HUES64 (cell line): ENCODE measurements at regions not wholly inside any gene's neighbourhood (a gene's known extent, or its start where the extent isn't known, plus 50 kb on each side); places are given as distances from the start of the nearest gene placed in this dataset.

Experiments used
- H3K27ac ChIP-seq: 2 replicates; pipeline ENCODE4 v1.7.0; 2013; ENCODE audit warnings: low read depth, low read length, inconsistent platforms
- H3K27me3 ChIP-seq: 2 replicates; pipeline ENCODE4 v1.6.1; 2013; ENCODE audit warnings: mild to moderate bottlenecking, low read length; ENCODE audit not compliant: insufficient read depth
- H3K36me3 ChIP-seq: 2 replicates; pipeline ENCODE4 v1.6.1; 2013; ENCODE audit warnings: mild to moderate bottlenecking, low read length; ENCODE audit not compliant: insufficient read depth
- H3K4me1 ChIP-seq: 2 replicates; pipeline ENCODE4 v1.6.1; 2013; ENCODE audit warnings: mild to moderate bottlenecking, low read length, moderate library complexity; ENCODE audit not compliant: insufficient read depth
- H3K4me3 ChIP-seq: 2 replicates; pipeline ENCODE4 v1.5.1; 2013; ENCODE audit warnings: mild to moderate bottlenecking, low read length, moderate library complexity
- H3K9ac ChIP-seq: 2 replicates; pipeline ENCODE4 v1.6.1; 2013; ENCODE audit warnings: mild to moderate bottlenecking, low read depth, low read length
- H3K9me3 ChIP-seq: 2 replicates; pipeline ENCODE4 v1.6.1; 2013; ENCODE audit warnings: low read depth, low read length; ENCODE audit not compliant: insufficient read depth
- WGBS: fragments of 150-250, 120-280 bp; methylation state at CpG from one replicate; pipeline ENCODE4 v1.1.7; 2013; ENCODE audit warnings: missing lambda C conversion rate; 5-methylcytosine and 5-hydroxymethylcytosine counted together

DNA sequence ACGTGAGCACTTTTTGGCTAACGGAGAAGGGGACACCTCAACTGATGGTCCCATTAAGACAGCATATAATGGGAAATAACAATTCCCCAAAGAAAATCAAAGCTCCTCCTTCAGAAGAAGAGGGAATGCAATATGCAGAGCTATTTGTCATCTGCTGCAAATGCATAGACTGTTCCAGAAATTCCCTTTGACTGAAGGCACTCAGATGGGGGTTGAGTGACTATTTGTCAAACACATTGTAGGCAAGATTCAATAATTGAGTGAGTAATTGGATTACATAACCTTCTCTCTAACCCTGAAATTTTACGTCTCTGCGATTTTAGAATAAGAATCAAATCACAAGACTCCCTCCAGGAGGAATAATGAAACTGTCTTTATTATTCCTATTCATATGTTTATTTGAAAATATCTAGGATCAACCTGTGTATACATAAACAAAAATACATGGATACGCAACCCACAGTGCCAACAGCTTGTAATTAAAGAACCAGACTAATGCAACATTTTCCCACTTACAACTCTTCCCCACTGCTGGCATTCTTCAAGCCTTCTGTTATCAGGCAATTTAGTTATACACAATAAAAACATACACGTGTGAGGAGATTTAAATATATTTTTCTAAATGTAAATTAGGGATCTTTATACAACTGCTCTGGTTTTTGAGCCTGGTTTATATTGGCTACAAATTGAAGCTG lies 256.6 kb downstream of the GBA3 start:
- Histone ChIP-seq H3K9me3 (no peaks in the 10 kb centered on the region), H3K4me3 (no peak overlapping the region), H3K4me1 (no peaks in the 10 kb centered on the region), H3K27ac (no peak overlapping the region), H3K9ac (no peak overlapping the region), H3K36me3 (no peaks in the 10 kb centered on the region), H3K27me3 (peaks cover 6% of the 10 kb centered on the region)
- WGBS, result 90% methylated on average over 3 of the region's 6 CpGs

- no peak overlapping the region for H3K4me3 ChIP-seq
- no peaks in the 10 kb centered on the region for H3K36me3 ChIP-seq
- peaks cover 14% of the 10 kb centered on the region for H3K27me3 ChIP-seq
- H3K9me3 ChIP-seq, result no peaks in the 10 kb centered on the region
- H3K27ac ChIP-seq, result no peak overlapping the region
- 95% methylated on average over 5 of the region's 5 CpGs for WGBS
- H3K4me1 ChIP-seq, result peaks cover 13% of the 10 kb centered on the region
- no peak overlapping the region for H3K9ac ChIP-seq
Measured at GRCh38 chr4:22947851-22948250, 255.1 kb downstream of the GBA3 start.

DNA sequence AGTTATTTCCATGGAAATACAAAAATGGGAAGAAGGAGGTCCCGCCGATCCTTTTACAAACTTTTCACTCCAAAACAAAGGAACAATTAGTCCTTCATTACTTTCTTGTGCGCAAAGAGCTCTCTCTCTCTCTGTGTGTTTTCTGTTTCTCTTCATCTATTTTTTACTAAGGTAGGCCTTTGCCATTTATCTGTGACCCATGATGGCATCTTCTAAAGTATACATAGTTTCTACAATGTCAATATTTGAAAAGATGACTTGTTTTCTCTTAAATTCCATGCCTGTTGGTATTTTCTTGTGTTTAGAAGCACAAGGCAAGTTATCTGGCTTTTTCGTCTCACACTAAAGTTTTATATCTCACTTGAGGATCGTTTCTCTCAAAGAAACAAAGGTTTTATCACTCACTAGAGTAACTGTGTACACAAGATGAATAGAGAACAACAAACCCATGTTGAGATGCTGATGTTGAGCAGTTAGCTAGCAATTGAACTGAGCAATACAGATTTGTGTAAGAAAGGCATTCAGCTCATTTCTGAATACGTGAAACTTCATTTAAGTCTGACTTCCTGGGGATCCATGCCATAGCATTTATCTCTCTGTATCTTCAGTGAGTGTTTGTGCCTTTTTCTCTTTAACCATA lies 250.3 kb downstream of the GBA3 start:
- Histone ChIP-seq H3K4me3 (no peak overlapping the region), H3K27ac (peak overlapping the region; percentile 53; the same call in 1 of the 2 replicates), H3K4me1 (peaks cover 20% of the 10 kb centered on the region), H3K9ac (no peak overlapping the region), H3K36me3 (no peaks in the 10 kb centered on the region), H3K27me3 (peaks cover 14% of the 10 kb centered on the region), H3K9me3 (no peaks in the 10 kb centered on the region)
- WGBS, result 35% methylated on average over 5 of the region's 6 CpGs

GRCh38 chr4:22941688-22942375 lies 249.1 kb downstream of the GBA3 start:
- Histone ChIP-seq H3K4me1 (peaks cover 20% of the 10 kb centered on the region), H3K9ac (no peak overlapping the region), H3K27ac (no peak overlapping the region), H3K4me3 (no peak overlapping the region), H3K9me3 (no peaks in the 10 kb centered on the region), H3K27me3 (peaks cover 14% of the 10 kb centered on the region), H3K36me3 (no peaks in the 10 kb centered on the region)
- 91% methylated on average over 5 of the region's 5 CpGs for WGBS

GRCh38 chr4:22932326-22932725 lies 239.6 kb downstream of the GBA3 start:
- Histone ChIP-seq H3K4me3 (no peak overlapping the region), H3K36me3 (no peaks in the 10 kb centered on the region), H3K4me1 (no peaks in the 10 kb centered on the region), H3K27ac (no peak overlapping the region), H3K9me3 (no peaks in the 10 kb centered on the region), H3K27me3 (no peaks in the 10 kb centered on the region), H3K9ac (no peak overlapping the region)
- 95% methylated on average over 2 of the region's 2 CpGs for WGBS

- WGBS, result 100% methylated on average over 2 of the region's 2 CpGs
- no peaks in the 10 kb centered on the region for H3K9me3 ChIP-seq
Measured at GRCh38 chr4:22922426-22922825, 229.7 kb downstream of the GBA3 start.

DNA sequence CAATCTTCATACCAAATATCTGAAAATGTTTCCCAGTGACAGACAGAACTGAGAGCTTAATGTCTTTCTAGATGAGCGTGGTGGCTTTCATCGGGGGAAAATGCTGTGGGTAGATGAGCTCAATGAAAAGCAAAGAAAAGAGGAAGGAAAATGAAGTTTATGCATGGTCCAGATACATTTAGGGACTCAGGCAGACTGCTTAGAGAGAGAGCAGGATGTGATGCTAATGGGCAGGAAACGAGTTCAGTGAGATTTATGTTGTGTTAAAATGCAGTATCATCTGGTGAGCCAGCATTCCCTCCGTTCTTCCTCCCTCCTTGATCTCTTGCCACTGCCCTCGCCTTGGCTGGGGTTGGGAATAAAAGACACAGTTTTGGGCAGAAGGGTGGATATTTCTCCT lies 229.2 kb downstream of the GBA3 start:
- 92% methylated on average over 5 of the region's 5 CpGs for WGBS
- no peak overlapping the region for H3K4me3 ChIP-seq
- H3K27me3 ChIP-seq, result no peaks in the 10 kb centered on the region
- no peaks in the 10 kb centered on the region for H3K36me3 ChIP-seq
- no peaks in the 10 kb centered on the region for H3K9me3 ChIP-seq
- no peaks in the 10 kb centered on the region for H3K4me1 ChIP-seq
- no peak overlapping the region for H3K27ac ChIP-seq
- H3K9ac ChIP-seq, result no peak overlapping the region

More at GRCh38 chr4:22922426-22922825, 229.7 kb downstream of the GBA3 start:
- H3K4me3 ChIP-seq, result no peak overlapping the region
- H3K27ac ChIP-seq, result no peak overlapping the region
- no peak overlapping the region for H3K9ac ChIP-seq
- no peaks in the 10 kb centered on the region for H3K4me1 ChIP-seq
- H3K27me3 ChIP-seq, result no peaks in the 10 kb centered on the region
- H3K36me3 ChIP-seq, result no peaks in the 10 kb centered on the region

GRCh38 chr4:22911285-22911684 lies 218.5 kb downstream of the GBA3 start:
- H3K27ac ChIP-seq, result no peak overlapping the region

DNA sequence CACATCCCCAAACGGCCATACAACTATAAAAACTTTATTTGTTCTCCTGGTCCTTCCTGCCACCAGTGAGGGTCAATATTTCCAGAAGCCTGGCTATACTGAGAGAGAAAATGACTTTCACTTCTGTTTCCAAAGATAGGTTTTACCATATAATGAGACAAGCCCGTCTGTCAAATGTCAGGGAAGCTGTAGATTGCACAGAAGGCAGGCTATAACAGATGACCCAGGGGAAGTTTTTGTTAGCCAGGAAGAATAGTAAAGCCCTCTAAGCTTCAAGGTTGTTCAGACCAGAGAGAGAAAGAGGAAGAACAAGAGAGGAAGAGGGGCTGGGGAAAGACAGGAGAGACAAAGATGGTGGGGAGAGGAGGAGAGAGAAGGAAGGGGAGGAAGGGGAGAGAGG lies 217.5 kb downstream of the GBA3 start:
- peaks cover 11% of the 10 kb centered on the region; the same call in 1 of the 2 replicates for H3K4me1 ChIP-seq
- WGBS, result 89% methylated on average over 2 of the region's 2 CpGs
- H3K36me3 ChIP-seq, result no peaks in the 10 kb centered on the region
- H3K9me3 ChIP-seq, result no peaks in the 10 kb centered on the region
- H3K9ac ChIP-seq, result no peak overlapping the region
- H3K27me3 ChIP-seq, result no peaks in the 10 kb centered on the region
- H3K4me3 ChIP-seq, result no peak overlapping the region
- H3K27ac ChIP-seq, result no peak overlapping the region

More at GRCh38 chr4:22911285-22911684, 218.5 kb downstream of the GBA3 start:
- no peak overlapping the region for H3K9ac ChIP-seq
- no peaks in the 10 kb centered on the region for H3K27me3 ChIP-seq
- no peaks in the 10 kb centered on the region for H3K9me3 ChIP-seq
- no peak overlapping the region for H3K4me3 ChIP-seq
- H3K36me3 ChIP-seq, result no peaks in the 10 kb centered on the region
- H3K4me1 ChIP-seq, result peaks cover 11% of the 10 kb centered on the region; the same call in 1 of the 2 replicates

GRCh38 chr4:22906045-22906444 lies 213.3 kb downstream of the GBA3 start:
- no peaks in the 10 kb centered on the region for H3K9me3 ChIP-seq
- H3K27me3 ChIP-seq, result no peaks in the 10 kb centered on the region
- H3K36me3 ChIP-seq, result no peaks in the 10 kb centered on the region
- no peak overlapping the region for H3K27ac ChIP-seq
- WGBS, result 56% methylated on average over 2 of the region's 2 CpGs
- no peak overlapping the region for H3K4me3 ChIP-seq
- H3K9ac ChIP-seq, result no peak overlapping the region
- H3K4me1 ChIP-seq, result no peaks in the 10 kb centered on the region

GRCh38 chr4:22903913-22904312 lies 211.2 kb downstream of the GBA3 start:
- H3K36me3 ChIP-seq, result no peaks in the 10 kb centered on the region
- no peak overlapping the region for H3K27ac ChIP-seq
- 78% methylated on average over 2 of the region's 3 CpGs for WGBS
- no peak overlapping the region for H3K4me3 ChIP-seq
- H3K27me3 ChIP-seq, result no peaks in the 10 kb centered on the region
- no peaks in the 10 kb centered on the region for H3K9me3 ChIP-seq
- H3K4me1 ChIP-seq, result no peaks in the 10 kb centered on the region
- no peak overlapping the region for H3K9ac ChIP-seq
